ENCODE measurements at regions not wholly inside any gene's neighbourhood (a gene's known extent, or its start where the extent isn't known, plus 50 kb on each side); places are given as distances from the start of the nearest gene placed in this dataset.

GRCh38 chr2:237229905-237230304 lies 144.2 kb downstream of the COPS8 start:
- Histone ChIP-seq H3K27ac (no peak overlapping the region), H3K9me3 (no peaks in the 10 kb centered on the region), H3K4me1 (no peaks in the 10 kb centered on the region), H3K27me3 (no peaks in the 10 kb centered on the region), H3K4me3 (no peak overlapping the region), H3K36me3 (no peaks in the 10 kb centered on the region)
- intact Hi-C loops (cut with DNase I; ENCODE audit: low total_unique reads) = no loop called here
- TF ChIP-seq POLR2A (IDR thresholded peaks at IDR 0.05) (no peak), CTCF (IDR thresholded peaks at IDR 0.05) (no peak)
- DNase-seq = no peak

- Histone ChIP-seq H3K36me3 (no peaks in the 10 kb centered on the region), H3K4me1 (no peaks in the 10 kb centered on the region), H3K27ac (no peak overlapping the region), H3K27me3 (no peaks in the 10 kb centered on the region), H3K9me3 (no peaks in the 10 kb centered on the region), H3K4me3 (no peak overlapping the region)
- no peak for DNase-seq
- intact Hi-C loops (cut with DNase I; ENCODE audit: low total_unique reads) = no loop called here
- TF ChIP-seq POLR2A (IDR thresholded peaks at IDR 0.05) (no peak), CTCF (IDR thresholded peaks at IDR 0.05) (no peak)
These were observed 144.7 kb downstream of the COPS8 start for GRCh38 chr2:237230355-237230754.

GRCh38 chr2:237231593-237231992 lies 145.9 kb downstream of the COPS8 start:
- H3K27ac ChIP-seq = peak overlapping the region in 1 of 2 donors; percentile 36
- no peaks in the 10 kb centered on the region for H3K36me3 ChIP-seq
- no peak for DNase-seq
- H3K4me1 ChIP-seq = peaks cover 0 to 11% of the 10 kb centered on the region in 2 donors
- H3K27me3 ChIP-seq = no peaks in the 10 kb centered on the region
- no peak overlapping the region for H3K4me3 ChIP-seq
- no peak for TF ChIP-seq CTCF (IDR thresholded peaks at IDR 0.05)
- no peak for TF ChIP-seq POLR2A (IDR thresholded peaks at IDR 0.05)
- no peaks in the 10 kb centered on the region for H3K9me3 ChIP-seq
- intact Hi-C loops (cut with DNase I; ENCODE audit: low total_unique reads) = no loop called here

GRCh38 chr2:237232166-237232565 lies 146.5 kb downstream of the COPS8 start:
- Histone ChIP-seq H3K4me1 (peaks cover 0 to 13% of the 10 kb centered on the region in 2 donors), H3K27ac (peak overlapping the region in 1 of 2 donors; percentile 36), H3K36me3 (no peaks in the 10 kb centered on the region), H3K4me3 (no peak overlapping the region), H3K27me3 (no peaks in the 10 kb centered on the region), H3K9me3 (no peaks in the 10 kb centered on the region)
- TF ChIP-seq CTCF (IDR thresholded peaks at IDR 0.05) = no peak
- TF ChIP-seq POLR2A (IDR thresholded peaks at IDR 0.05) = no peak
- no peak for DNase-seq
- intact Hi-C loops (cut with DNase I; ENCODE audit: low total_unique reads) = no loop called here

- Histone ChIP-seq H3K36me3 (no peaks in the 10 kb centered on the region), H3K4me3 (no peak overlapping the region), H3K27me3 (no peaks in the 10 kb centered on the region), H3K4me1 (peaks cover 0 to 13% of the 10 kb centered on the region in 2 donors), H3K9me3 (no peaks in the 10 kb centered on the region), H3K27ac (peak overlapping the region; percentile 60 to 72)
- DNase-seq = no peak
- intact Hi-C loops (cut with DNase I; ENCODE audit: low total_unique reads) = no loop called here
- TF ChIP-seq POLR2A (IDR thresholded peaks at IDR 0.05) (no peak), CTCF (IDR thresholded peaks at IDR 0.05) (no peak)
These were observed 148.6 kb downstream of the COPS8 start for GRCh38 chr2:237234268-237234667.

Measured in uterus (tissue), 3 donors.